HepG2 (cell line): ENCODE measurements at regions not wholly inside any gene's neighbourhood (a gene's known extent, or its start where the extent isn't known, plus 50 kb on each side); places are given as distances from the start of the nearest gene placed in this dataset.

Experiments used
- ATAC-seq: fragments of 200-7000 bp; cut with Tn5 transposase; 3 replicates; pipeline ENCODE4 v1.9.1; 2020; ENCODE audit warnings: mild to moderate bottlenecking, moderate library complexity
- BruUV-seq: library from RNA; stranded (reverse); fragments of 400-500 nt; replicated peaks from 2 replicates; lab custom pipeline; 2021; lab: Mats Ljungman, UMichigan
- CTCF ChIA-PET: fragments of 300-600 bp; formaldehyde crosslinking; extraction: SDS; loops from one replicate; lab custom pipeline; 2021; ENCODE audit warnings: low total read pairs, inconsistent platforms, low intra/inter-chr PET ratio; lab: Yijun Ruan, JAX
- POLR2A ChIA-PET: fragments of 350-600 bp; sonication (Branson Sonifier 250); formaldehyde crosslinking; loops from one replicate; lab custom pipeline; 2020; ENCODE audit warnings: antibody characterized with exemption, inconsistent platforms; lab: Yijun Ruan, JAX
- DNase-seq: peaks from one replicate; pipeline ENCODE4 v3.0.0-alpha.2; 2015; ENCODE audit warnings: low spot score
- FAIRE-seq: peaks from 3 replicates; lab custom pipeline; 2011; peaks lifted over from hg19 to GRCh38; lab: Jason Lieb, UNC
- H2AFZ ChIP-seq: one replicate; pipeline ENCODE4 v1.6.1; 2011; ENCODE audit warnings: low read length, inconsistent platforms
- H3K27ac ChIP-seq: fragments of 300-600 bp; 3 replicates; pipeline ENCODE4 v1.8.0; 2011; ENCODE audit warnings: mixed run types, mild to moderate bottlenecking, mixed read lengths, low read length, inconsistent platforms; ENCODE audit not compliant: insufficient read depth; ENCODE audit errors: extremely low read length
- H3K27me3 ChIP-seq, 2 experiments: fragments of 200-600 bp in 1 of 2; 2 replicates in 1 of 2; 3 replicates in 1 of 2; pipeline versions ENCODE4 v1.6.0 to v1.8.0; 2011; ENCODE audit warnings: low read length in 2 of 2, mild to moderate bottlenecking in 2 of 2, moderate library complexity in 2 of 2, inconsistent platforms in 1 of 2; ENCODE audit not compliant: insufficient read depth in 2 of 2, control insufficient read depth in 1 of 2
- H3K36me3 ChIP-seq, 2 experiments: fragments of 200-600 bp in 1 of 2; replicated peaks in 1 of 2; 2 replicates in 1 of 2; 3 replicates in 1 of 2; pipeline versions ENCODE4 v1.5.1 to v1.8.0; 2011; ENCODE audit warnings: low read length in 2 of 2, inconsistent platforms in 1 of 2; ENCODE audit not compliant: insufficient read depth in 2 of 2, control insufficient read depth in 1 of 2
- H3K4me1 ChIP-seq: 2 replicates; pipeline ENCODE4 v1.5.1; 2012; ENCODE audit warnings: low read length, inconsistent platforms; ENCODE audit not compliant: insufficient read depth
- H3K4me2 ChIP-seq: 2 replicates; pipeline ENCODE4 v1.6.0; 2011; ENCODE audit warnings: low read depth, low read length, inconsistent platforms
- H3K4me3 ChIP-seq, 3 experiments: fragments of 200-600 bp in 1 of 3; sonication (generic), shearing (Covaris generic) in 1 of 3; replicated peaks in 1 of 3; 2 replicates each; pipeline ENCODE4 v1.5.1; 2011 to 2016; ENCODE audit warnings: low read length in 3 of 3, inconsistent platforms in 2 of 3, low read depth in 2 of 3, mild to moderate bottlenecking in 2 of 3, control low read depth in 1 of 3, mixed read lengths in 1 of 3; ENCODE audit not compliant: insufficient read depth in 1 of 3
- H3K79me2 ChIP-seq: one replicate; pipeline ENCODE4 v1.6.1; 2011; ENCODE audit warnings: low read length, inconsistent platforms; ENCODE audit not compliant: insufficient read depth
- H3K9ac ChIP-seq: 2 replicates; pipeline ENCODE4 v1.6.0; 2011; ENCODE audit warnings: mild to moderate bottlenecking, low read depth, low read length, inconsistent platforms; ENCODE audit not compliant: insufficient read depth
- H3K9me3 ChIP-seq: 2 replicates; pipeline ENCODE4 v1.5.1; 2012; ENCODE audit warnings: mild to moderate bottlenecking, low read length
- H4K20me1 ChIP-seq: 2 replicates; pipeline ENCODE4 v1.6.0; 2011; ENCODE audit warnings: inconsistent platforms, mild to moderate bottlenecking, low read length, moderate library complexity; ENCODE audit not compliant: insufficient read depth
- ARHGAP35 ChIP-seq: sonication (generic); formaldehyde crosslinking; IDR thresholded peaks from 2 replicates; pipeline ENCODE4 v1.9.0; 2022; ENCODE audit warnings: mild to moderate bottlenecking, inconsistent platforms, moderate library complexity, missing genetic modification reagents, borderline replicate concordance
- ARID4A ChIP-seq: sonication (generic); formaldehyde crosslinking; IDR thresholded peaks from 2 replicates; pipeline ENCODE4 v1.5.0; 2020; ENCODE audit warnings: mild to moderate bottlenecking, missing genetic modification reagents, borderline replicate concordance
- BHLHE40 ChIP-seq: IDR thresholded peaks from 2 replicates; pipeline ENCODE4 v1.6.1; 2011; ENCODE audit warnings: low read length, improper control_type of control experiment
- CEBPB ChIP-seq: IDR thresholded peaks from 2 replicates; pipeline ENCODE4 v1.6.1; 2011; ENCODE audit warnings: low read depth, low read length, improper control_type of control experiment, borderline replicate concordance
- CREB1 ChIP-seq, 2 experiments: fragments of 450-650 bp in 1 of 2; IDR thresholded peaks; 2 replicates each; pipeline ENCODE4 v1.6.1; 2016 to 2017; ENCODE audit warnings: control low read depth in 1 of 2, mild to moderate bottlenecking in 1 of 2, missing compliant biosample characterization in 1 of 2, missing genetic modification characterization in 1 of 2
- DNMT3B ChIP-seq: conservative IDR thresholded peaks from 2 replicates; pipeline ENCODE4 v1.6.1; 2016; ENCODE audit warnings: missing biosample characterization, control low read depth
- HDAC2 ChIP-seq: sonication (generic); formaldehyde crosslinking; IDR thresholded peaks from 2 replicates; pipeline ENCODE4 v1.4.0; 2020; ENCODE audit warnings: missing genetic modification reagents
- KDM1A ChIP-seq: IDR thresholded peaks from 2 replicates; pipeline ENCODE4 v1.6.1; 2016; ENCODE audit warnings: missing compliant biosample characterization
- NRL ChIP-seq: sonication (generic); formaldehyde crosslinking; IDR thresholded peaks from 2 replicates; pipeline ENCODE4 v1.5.0; 2020; ENCODE audit warnings: missing genetic modification reagents, mild to moderate bottlenecking, moderate library complexity, borderline replicate concordance
- PHF21A ChIP-seq: sonication (generic); formaldehyde crosslinking; IDR thresholded peaks from 2 replicates; pipeline ENCODE4 v1.5.0; 2020; ENCODE audit warnings: mild to moderate bottlenecking, missing genetic modification reagents
- TEAD3 ChIP-seq: optimal IDR thresholded peaks from 2 replicates; pipeline ENCODE3; 2016; ENCODE audit warnings: borderline replicate concordance
- ZFP41 ChIP-seq: sonication (generic); formaldehyde crosslinking; IDR thresholded peaks from 2 replicates; pipeline ENCODE4 v1.4.0; 2020; ENCODE audit warnings: mild to moderate bottlenecking, missing genetic modification reagents, borderline replicate concordance
- ZNF800 ChIP-seq: sonication (generic); formaldehyde crosslinking; IDR thresholded peaks from 2 replicates; pipeline ENCODE4 v1.4.0; 2020; ENCODE audit warnings: missing genetic modification reagents
- ZSCAN30 ChIP-seq: sonication (generic); formaldehyde crosslinking; IDR thresholded peaks from 2 replicates; pipeline ENCODE4 v1.5.0; 2020; ENCODE audit warnings: mild to moderate bottlenecking, missing genetic modification reagents
- WGBS: methylation state at CpG from one replicate; pipeline ENCODE4 v1.1.6; 2017; ENCODE audit warnings: low lambda C conversion rate; 5-methylcytosine and 5-hydroxymethylcytosine counted together
- in situ Hi-C: cut with HindIII; loops from 2 replicates; pipeline ENCODE4 v1.10.0; 2017; ENCODE audit warnings: low pct_unique_long_range_greater_than_20kb; ENCODE audit not compliant: extremely low pct_ligation_motif_present
- intact Hi-C: fragments of 100-400 bp; cut with micrococcal nuclease; formaldehyde crosslinking; loops from one replicate; pipeline ENCODE4 v1.10.0; 2022; ENCODE audit not compliant: unreplicated experiment
- TF ChIP-seq, protein P1 (sequence below): sonication (generic); formaldehyde crosslinking; IDR thresholded peaks from 2 replicates; pipeline ENCODE4; 2020; ENCODE audit warnings: missing genetic modification reagents, mild to moderate bottlenecking, borderline replicate concordance

- Histone ChIP-seq H4K20me1 (no peaks in the 10 kb centered on the region), H3K4me3 (no peak overlapping the region), H3K9me3 (no peaks in the 10 kb centered on the region), H3K27me3 (no peaks in the 10 kb centered on the region), H3K27ac (no peak overlapping the region), H3K4me1 (no peaks in the 10 kb centered on the region), H3K79me2 (no peaks in the 10 kb centered on the region), H3K36me3 (no peaks in the 10 kb centered on the region), H2AFZ (no peak overlapping the region), H3K9ac (no peak overlapping the region), H3K4me2 (no peak overlapping the region)
- no peak for FAIRE-seq
- in situ Hi-C loops: no loop called here
- intact Hi-C loops: no loop called here
- WGBS: 4% methylated on average over 3 of the region's 3 CpGs
- no peak for TF ChIP-seq ZFP41 (CRISPR knock-in tag)
- no peak for TF ChIP-seq HDAC2 (CRISPR knock-in tag)
- TF ChIP-seq PHF21A: no peak
- no peak for TF ChIP-seq TEAD3 (CRISPR knock-in tag)
- TF ChIP-seq ZSCAN30 (CRISPR knock-in tag): no peak
- no peak for TF ChIP-seq ARHGAP35 (CRISPR knock-in tag)
- TF ChIP-seq CREB1 (IDR thresholded peaks at IDR 0.05): no peak
- no peak for TF ChIP-seq CREB1 (CRISPR knock-in tag; IDR thresholded peaks at IDR 0.05)
- TF ChIP-seq CEBPB: no peak
- TF ChIP-seq, protein P1, sequence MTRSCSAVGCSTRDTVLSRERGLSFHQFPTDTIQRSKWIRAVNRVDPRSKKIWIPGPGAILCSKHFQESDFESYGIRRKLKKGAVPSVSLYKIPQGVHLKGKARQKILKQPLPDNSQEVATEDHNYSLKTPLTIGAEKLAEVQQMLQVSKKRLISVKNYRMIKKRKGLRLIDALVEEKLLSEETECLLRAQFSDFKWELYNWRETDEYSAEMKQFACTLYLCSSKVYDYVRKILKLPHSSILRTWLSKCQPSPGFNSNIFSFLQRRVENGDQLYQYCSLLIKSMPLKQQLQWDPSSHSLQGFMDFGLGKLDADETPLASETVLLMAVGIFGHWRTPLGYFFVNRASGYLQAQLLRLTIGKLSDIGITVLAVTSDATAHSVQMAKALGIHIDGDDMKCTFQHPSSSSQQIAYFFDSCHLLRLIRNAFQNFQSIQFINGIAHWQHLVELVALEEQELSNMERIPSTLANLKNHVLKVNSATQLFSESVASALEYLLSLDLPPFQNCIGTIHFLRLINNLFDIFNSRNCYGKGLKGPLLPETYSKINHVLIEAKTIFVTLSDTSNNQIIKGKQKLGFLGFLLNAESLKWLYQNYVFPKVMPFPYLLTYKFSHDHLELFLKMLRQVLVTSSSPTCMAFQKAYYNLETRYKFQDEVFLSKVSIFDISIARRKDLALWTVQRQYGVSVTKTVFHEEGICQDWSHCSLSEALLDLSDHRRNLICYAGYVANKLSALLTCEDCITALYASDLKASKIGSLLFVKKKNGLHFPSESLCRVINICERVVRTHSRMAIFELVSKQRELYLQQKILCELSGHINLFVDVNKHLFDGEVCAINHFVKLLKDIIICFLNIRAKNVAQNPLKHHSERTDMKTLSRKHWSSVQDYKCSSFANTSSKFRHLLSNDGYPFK (CRISPR knock-in tag): no peak
- no peak for TF ChIP-seq ARID4A (CRISPR knock-in tag)
- TF ChIP-seq ZNF800 (CRISPR knock-in tag): no peak
- TF ChIP-seq NRL (CRISPR knock-in tag): no peak
- TF ChIP-seq DNMT3B (CRISPR knock-in tag): no peak
- TF ChIP-seq KDM1A (CRISPR knock-in tag): no peak
- TF ChIP-seq BHLHE40: no peak
- BruUV-seq: no TSS peak
- no peak for ATAC-seq
- CTCF ChIA-PET: no interaction called here
- no peak for DNase-seq
- POLR2A ChIA-PET: no interaction called here
Observed at GRCh38 chr5:104913841-104914281, 1351.3 kb upstream of the NUDT12 start.
